Astrocyte (in vitro differentiated cells and primary cell): ENCODE measurements at regions not wholly inside any gene's neighbourhood (a gene's known extent, or its start where the extent isn't known, plus 50 kb on each side); places are given as distances from the start of the nearest gene placed in this dataset.

Experiments used
- EZH2 ChIP-seq: IDR thresholded peaks from 2 replicates; pipeline ENCODE4 v1.6.1; 2012; ENCODE audit warnings: mild to moderate bottlenecking, low read length, inconsistent platforms; ENCODE audit not compliant: insufficient read depth
- TF ChIP-seq, protein P1 (sequence below): IDR thresholded peaks from 2 replicates; pipeline ENCODE4 v1.5.1; 2011; ENCODE audit warnings: low read depth, mild to moderate bottlenecking, inconsistent platforms, low read length, moderate library complexity; ENCODE audit not compliant: insufficient read depth

DNA sequence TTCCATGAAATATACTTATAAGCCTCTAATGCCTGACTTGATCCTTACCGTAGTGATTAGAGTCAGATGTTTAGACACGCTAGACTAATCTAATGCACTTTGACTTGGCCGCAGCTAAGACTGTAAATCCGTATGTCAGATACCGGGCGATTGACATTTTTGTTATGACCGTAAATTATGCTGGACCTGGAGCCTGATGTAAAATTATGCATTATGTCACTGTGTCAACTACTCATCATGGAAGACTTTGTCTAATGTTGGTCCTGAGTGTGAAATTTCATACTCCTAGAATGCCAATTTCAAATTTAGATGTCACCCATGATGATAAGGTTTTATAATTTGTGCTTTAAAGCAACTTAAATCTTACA, 123.6 kb upstream of the LIMCH1 start:
- TF ChIP-seq, protein P1, sequence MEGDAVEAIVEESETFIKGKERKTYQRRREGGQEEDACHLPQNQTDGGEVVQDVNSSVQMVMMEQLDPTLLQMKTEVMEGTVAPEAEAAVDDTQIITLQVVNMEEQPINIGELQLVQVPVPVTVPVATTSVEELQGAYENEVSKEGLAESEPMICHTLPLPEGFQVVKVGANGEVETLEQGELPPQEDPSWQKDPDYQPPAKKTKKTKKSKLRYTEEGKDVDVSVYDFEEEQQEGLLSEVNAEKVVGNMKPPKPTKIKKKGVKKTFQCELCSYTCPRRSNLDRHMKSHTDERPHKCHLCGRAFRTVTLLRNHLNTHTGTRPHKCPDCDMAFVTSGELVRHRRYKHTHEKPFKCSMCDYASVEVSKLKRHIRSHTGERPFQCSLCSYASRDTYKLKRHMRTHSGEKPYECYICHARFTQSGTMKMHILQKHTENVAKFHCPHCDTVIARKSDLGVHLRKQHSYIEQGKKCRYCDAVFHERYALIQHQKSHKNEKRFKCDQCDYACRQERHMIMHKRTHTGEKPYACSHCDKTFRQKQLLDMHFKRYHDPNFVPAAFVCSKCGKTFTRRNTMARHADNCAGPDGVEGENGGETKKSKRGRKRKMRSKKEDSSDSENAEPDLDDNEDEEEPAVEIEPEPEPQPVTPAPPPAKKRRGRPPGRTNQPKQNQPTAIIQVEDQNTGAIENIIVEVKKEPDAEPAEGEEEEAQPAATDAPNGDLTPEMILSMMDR: no peak
- TF ChIP-seq EZH2: no peak
